Thoracic aorta (tissue), 2 donors: ENCODE measurements at regions not wholly inside any gene's neighbourhood (a gene's known extent, or its start where the extent isn't known, plus 50 kb on each side); places are given as distances from the start of the nearest gene placed in this dataset.

Source experiments
- ATAC-seq: fragments of 150-250 bp; one replicate; pipeline ENCODE4 v1.8.0; 2017; ENCODE audit warnings: low read depth; ENCODE audit not compliant: insufficient number of reproducible peaks, low FRiP score
- DNase-seq: peaks from one replicate; pipeline ENCODE4 v3.0.0-alpha.2; 2020; ENCODE audit warnings: low spot score
- H3K27ac ChIP-seq, 2 donors: fragments of 200-600 bp; sonication (generic); 1 replicate in 1 of 2; 2 replicates in 1 of 2; pipeline ENCODE4 v1.5.1; 2016; ENCODE audit warnings: mild to moderate bottlenecking in 2 of 2, moderate library complexity in 2 of 2
- H3K27me3 ChIP-seq: fragments of 200-600 bp; sonication (generic); replicated peaks from 2 replicates; pipeline ENCODE4 v1.6.0; 2016; ENCODE audit warnings: mild to moderate bottlenecking; ENCODE audit not compliant: insufficient read depth
- H3K36me3 ChIP-seq: fragments of 200-600 bp; sonication (generic); one replicate; pipeline ENCODE4 v1.5.1; 2016
- H3K4me1 ChIP-seq, 2 donors: fragments of 200-600 bp; sonication (generic); 1 replicate in 1 of 2; 2 replicates in 1 of 2; pipeline versions ENCODE4 v1.5.1 to v1.6.0; 2016; ENCODE audit warnings: low read depth in 2 of 2, mild to moderate bottlenecking in 1 of 2; ENCODE audit not compliant: control insufficient read depth in 1 of 2
- H3K4me3 ChIP-seq: fragments of 200-600 bp; sonication (generic); 2 replicates; pipeline ENCODE4 v1.5.1; 2016; ENCODE audit warnings: mild to moderate bottlenecking
- H3K9me3 ChIP-seq: fragments of 200-600 bp; sonication (generic); 2 replicates; pipeline ENCODE4 v1.5.1; 2016
- CTCF ChIP-seq: fragments of 200-600 bp; sonication (generic); IDR thresholded peaks from one replicate; pipeline ENCODE4 v1.5.1; 2019; ENCODE audit warnings: antibody characterized with exemption

GRCh38 chr5:153211076-153211475, 279.4 kb upstream of the GRIA1 start:
- no peak for DNase-seq
- ATAC-seq: no peak
- no peak for TF ChIP-seq CTCF
- Histone ChIP-seq H3K27ac (no peak overlapping the region), H3K9me3 (no peaks in the 10 kb centered on the region), H3K27me3 (no peaks in the 10 kb centered on the region), H3K4me3 (no peak overlapping the region), H3K4me1 (no peaks in the 10 kb centered on the region), H3K36me3 (no peaks in the 10 kb centered on the region)

GRCh38 chr5:153212471-153212870, 278.0 kb upstream of the GRIA1 start:
- H3K4me1 ChIP-seq: no peaks in the 10 kb centered on the region
- no peaks in the 10 kb centered on the region for H3K36me3 ChIP-seq
- no peaks in the 10 kb centered on the region for H3K27me3 ChIP-seq
- DNase-seq: no peak
- no peak overlapping the region for H3K27ac ChIP-seq
- TF ChIP-seq CTCF: no peak
- H3K9me3 ChIP-seq: no peaks in the 10 kb centered on the region
- H3K4me3 ChIP-seq: no peak overlapping the region
- no peak for ATAC-seq

- Histone ChIP-seq H3K4me3 (no peak overlapping the region), H3K27me3 (no peaks in the 10 kb centered on the region), H3K36me3 (no peaks in the 10 kb centered on the region), H3K9me3 (peaks cover 6% of the 10 kb centered on the region), H3K4me1 (no peaks in the 10 kb centered on the region), H3K27ac (no peak overlapping the region)
- TF ChIP-seq CTCF: no peak
- ATAC-seq: no peak
- DNase-seq: no peak
These were observed 267.5 kb upstream of the GRIA1 start for GRCh38 chr5:153222936-153223335.

GRCh38 chr5:153223376-153223775, 267.1 kb upstream of the GRIA1 start:
- Histone ChIP-seq H3K9me3 (peaks cover 6% of the 10 kb centered on the region), H3K36me3 (no peaks in the 10 kb centered on the region), H3K4me3 (no peak overlapping the region), H3K4me1 (no peaks in the 10 kb centered on the region), H3K27ac (no peak overlapping the region), H3K27me3 (no peaks in the 10 kb centered on the region)
- no peak for ATAC-seq
- TF ChIP-seq CTCF: no peak
- no peak for DNase-seq

- H3K27ac ChIP-seq: no peak overlapping the region
- H3K27me3 ChIP-seq: no peaks in the 10 kb centered on the region
- no peaks in the 10 kb centered on the region for H3K9me3 ChIP-seq
- no peaks in the 10 kb centered on the region for H3K36me3 ChIP-seq
- ATAC-seq: no peak
- no peak overlapping the region for H3K4me3 ChIP-seq
- TF ChIP-seq CTCF: no peak
- DNase-seq: no peak
- H3K4me1 ChIP-seq: no peaks in the 10 kb centered on the region
These were observed 265.8 kb upstream of the GRIA1 start for GRCh38 chr5:153224651-153225050.
